IgD-negative memory B cell (primary cell): ENCODE measurements at regions not wholly inside any gene's neighbourhood (a gene's known extent, or its start where the extent isn't known, plus 50 kb on each side); places are given as distances from the start of the nearest gene placed in this dataset.

Experiments used
- H3K27ac Mint-ChIP-seq, 3 donors: one replicate each; pipeline ENCODE4 v1.8.0; 2020 to 2022; ENCODE audit warnings: mild to moderate bottlenecking in 3 of 3, mixed read lengths in 3 of 3, moderate library complexity in 1 of 3
- H3K27me3 Mint-ChIP-seq: one replicate; pipeline ENCODE4 v1.8.0; 2021; ENCODE audit warnings: mixed read lengths
- H3K36me3 Mint-ChIP-seq: one replicate; pipeline ENCODE4 v1.8.0; 2020; ENCODE audit warnings: mild to moderate bottlenecking, mixed read lengths
- H3K4me1 Mint-ChIP-seq, 3 donors: one replicate each; pipeline ENCODE4 v1.8.0; 2020 to 2022; ENCODE audit warnings: mixed read lengths in 3 of 3, mild to moderate bottlenecking in 1 of 3
- H3K4me3 Mint-ChIP-seq, 4 donors: one replicate each; pipeline ENCODE4 v1.8.0; 2020 to 2022; ENCODE audit warnings: mild to moderate bottlenecking in 4 of 4, mixed read lengths in 4 of 4, moderate library complexity in 3 of 4
- H3K9me3 Mint-ChIP-seq, 3 donors: one replicate each; pipeline ENCODE4 v1.8.0; 2020 to 2021; ENCODE audit warnings: mixed read lengths in 3 of 3, mild to moderate bottlenecking in 1 of 3

DNA sequence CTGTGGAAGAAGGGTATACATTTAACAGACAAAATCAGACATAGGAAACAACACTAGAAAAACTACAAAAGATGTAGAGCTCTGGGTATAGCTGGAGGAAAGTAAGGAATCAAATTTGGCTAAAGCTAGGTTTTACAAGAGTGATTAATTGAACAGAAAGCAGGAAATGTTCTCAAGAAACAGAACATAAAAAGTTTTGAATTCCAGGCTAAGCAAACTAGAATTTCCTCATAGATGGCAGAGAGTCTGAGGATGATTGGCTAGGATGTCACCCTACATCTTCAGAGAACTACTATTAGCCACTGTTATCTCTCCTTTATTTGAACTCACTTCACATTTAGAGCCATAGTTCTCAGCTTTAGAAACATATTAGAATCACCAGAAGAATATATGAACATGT, 502.1 kb upstream of the PAPPA start:
- Mint-ChIP-seq H3K27me3 (no peaks in the 10 kb centered on the region), H3K27ac (no peak overlapping the region), H3K4me3 (no peak overlapping the region), H3K4me1 (no peaks in the 10 kb centered on the region), H3K9me3 (no peaks in the 10 kb centered on the region), H3K36me3 (no peaks in the 10 kb centered on the region)

DNA sequence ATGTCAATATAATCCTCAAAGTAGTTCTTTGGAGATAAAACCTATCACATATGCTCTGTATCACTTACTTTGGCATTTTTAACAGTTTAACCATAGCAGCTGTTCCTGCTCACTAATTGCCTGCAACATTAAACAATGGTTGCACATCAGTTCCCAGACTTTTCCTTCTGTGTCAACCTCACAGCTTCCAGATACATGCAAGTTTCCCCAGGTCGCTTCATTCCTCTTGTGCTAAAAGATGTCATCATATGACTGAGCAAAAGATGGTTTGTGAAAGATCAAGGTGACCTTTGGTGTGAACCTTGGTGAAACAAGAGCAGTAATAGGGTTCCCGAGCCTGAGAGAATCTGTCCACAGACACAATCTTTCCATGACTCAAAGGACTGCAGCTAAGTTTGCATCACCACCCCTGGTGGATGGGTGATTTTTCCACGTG, 500.4 kb upstream of the PAPPA start:
- H3K27ac Mint-ChIP-seq = no peak overlapping the region
- no peaks in the 10 kb centered on the region for H3K4me1 Mint-ChIP-seq
- no peak overlapping the region for H3K4me3 Mint-ChIP-seq

DNA sequence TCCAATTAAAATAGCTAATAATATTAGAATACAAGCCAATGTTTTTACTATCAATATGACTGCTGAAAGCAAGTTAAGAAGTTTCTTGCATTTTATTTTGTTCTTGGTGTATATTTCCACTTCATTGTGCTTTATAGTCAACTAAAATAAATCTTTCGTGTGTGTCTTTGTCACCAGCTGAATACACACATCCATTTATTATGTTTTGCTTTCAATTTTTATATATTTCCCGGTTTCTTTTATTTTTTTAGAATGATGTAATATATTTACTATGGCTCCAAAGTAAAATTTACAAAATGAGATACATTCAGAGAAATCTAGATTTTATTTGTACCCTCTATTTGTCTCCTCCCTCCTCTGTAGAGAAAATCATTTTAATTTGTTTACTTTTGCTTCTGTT, 495.9 kb upstream of the PAPPA start:
- no peaks in the 10 kb centered on the region for H3K9me3 Mint-ChIP-seq
- no peaks in the 10 kb centered on the region for H3K4me1 Mint-ChIP-seq
- H3K4me3 Mint-ChIP-seq = no peak overlapping the region
- H3K27me3 Mint-ChIP-seq = peaks cover 3% of the 10 kb centered on the region
- no peak overlapping the region for H3K27ac Mint-ChIP-seq
- no peaks in the 10 kb centered on the region for H3K36me3 Mint-ChIP-seq

More for the DNA sequence above, 500.4 kb upstream of the PAPPA start:
- Mint-ChIP-seq H3K36me3 (no peaks in the 10 kb centered on the region), H3K9me3 (no peaks in the 10 kb centered on the region), H3K27me3 (no peaks in the 10 kb centered on the region)

DNA sequence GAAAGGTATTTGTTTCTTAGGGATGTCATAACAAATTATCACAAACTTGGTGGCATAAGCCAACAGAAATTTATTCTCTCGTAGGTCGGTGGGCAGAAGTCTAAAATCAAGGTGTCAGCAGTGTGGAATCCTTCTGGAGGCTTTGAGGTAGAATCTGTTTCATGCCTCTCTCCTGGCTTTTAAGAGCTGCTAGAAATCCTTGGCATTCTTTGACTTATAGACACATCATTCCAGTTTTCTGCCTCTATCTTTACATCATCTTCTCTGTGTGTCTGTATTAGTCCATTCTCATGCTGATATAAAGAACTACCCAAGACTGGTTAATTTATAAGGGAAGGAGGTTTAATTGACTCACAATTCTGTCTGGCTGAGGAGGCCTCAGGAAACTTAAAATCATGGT, 488.1 kb upstream of the PAPPA start:
- no peaks in the 10 kb centered on the region for H3K36me3 Mint-ChIP-seq
- peaks cover 0 to 4% (median 4%) of the 10 kb centered on the region in 3 donors for H3K9me3 Mint-ChIP-seq
- no peaks in the 10 kb centered on the region for H3K27me3 Mint-ChIP-seq
- no peaks in the 10 kb centered on the region for H3K4me1 Mint-ChIP-seq
- H3K4me3 Mint-ChIP-seq = no peak overlapping the region
- H3K27ac Mint-ChIP-seq = no peak overlapping the region

DNA sequence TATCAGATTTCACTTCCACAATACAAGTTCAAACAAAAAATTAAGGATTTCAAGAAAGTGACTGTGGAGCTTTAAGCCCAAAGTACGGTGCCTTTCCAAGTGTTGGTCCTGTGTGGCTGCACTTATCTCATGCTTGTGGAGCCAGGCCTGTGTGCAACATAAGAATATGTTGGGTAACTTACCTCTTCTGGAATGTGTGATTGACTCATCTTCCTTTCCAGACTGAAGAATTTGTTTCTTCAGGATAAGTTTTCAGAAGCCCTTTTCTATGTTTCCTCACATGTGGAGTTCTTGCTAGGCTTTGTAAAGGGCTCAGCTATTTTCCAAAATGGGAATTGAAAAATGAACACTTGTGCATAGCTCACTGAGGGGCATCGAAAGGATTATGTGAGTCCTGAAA, 485.1 kb upstream of the PAPPA start:
- no peaks in the 10 kb centered on the region for H3K27me3 Mint-ChIP-seq
- H3K27ac Mint-ChIP-seq = no peak overlapping the region
- H3K36me3 Mint-ChIP-seq = no peaks in the 10 kb centered on the region
- no peaks in the 10 kb centered on the region for H3K4me1 Mint-ChIP-seq
- peaks cover 0 to 6% (median 4%) of the 10 kb centered on the region in 3 donors for H3K9me3 Mint-ChIP-seq
- H3K4me3 Mint-ChIP-seq = no peak overlapping the region

DNA sequence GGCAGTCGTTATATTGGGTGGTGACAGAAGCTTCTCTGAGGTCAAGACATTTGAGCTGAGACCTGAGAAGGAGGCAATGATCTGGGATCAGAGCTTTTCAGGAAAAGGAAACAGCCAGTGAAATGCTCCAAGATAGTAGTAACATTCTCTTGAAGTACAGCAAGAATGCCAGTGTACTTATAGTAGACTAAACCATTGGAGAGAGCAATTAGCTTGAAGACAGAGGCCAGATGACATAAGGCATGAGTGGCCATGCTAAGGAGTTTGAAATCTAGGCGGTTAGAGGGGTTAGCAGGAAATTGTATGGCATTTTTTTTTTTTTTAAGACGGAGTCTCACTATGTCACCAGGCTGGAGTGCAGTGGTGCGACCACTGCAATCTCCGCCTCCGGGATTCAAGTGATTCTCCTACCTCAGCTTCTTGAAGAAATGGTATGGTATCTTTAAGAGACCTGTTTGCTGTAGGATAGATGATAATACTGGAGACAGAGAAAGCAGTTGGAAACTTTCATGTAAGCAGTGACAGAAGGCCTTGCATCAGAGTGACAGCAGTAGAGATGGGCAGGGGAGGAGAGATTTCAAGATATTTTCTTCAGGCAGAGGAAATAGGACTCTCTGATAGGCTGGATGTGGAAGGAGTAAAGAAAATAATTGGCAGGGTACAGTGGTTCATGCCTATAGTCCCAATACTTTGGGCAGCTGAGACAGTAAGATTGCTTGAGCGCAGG, 482.2 kb upstream of the PAPPA start:
- Mint-ChIP-seq H3K27ac (no peak overlapping the region), H3K27me3 (no peaks in the 10 kb centered on the region), H3K9me3 (peaks cover 0 to 6% (median 4%) of the 10 kb centered on the region in 3 donors), H3K36me3 (no peaks in the 10 kb centered on the region), H3K4me1 (no peaks in the 10 kb centered on the region), H3K4me3 (no peak overlapping the region)

DNA sequence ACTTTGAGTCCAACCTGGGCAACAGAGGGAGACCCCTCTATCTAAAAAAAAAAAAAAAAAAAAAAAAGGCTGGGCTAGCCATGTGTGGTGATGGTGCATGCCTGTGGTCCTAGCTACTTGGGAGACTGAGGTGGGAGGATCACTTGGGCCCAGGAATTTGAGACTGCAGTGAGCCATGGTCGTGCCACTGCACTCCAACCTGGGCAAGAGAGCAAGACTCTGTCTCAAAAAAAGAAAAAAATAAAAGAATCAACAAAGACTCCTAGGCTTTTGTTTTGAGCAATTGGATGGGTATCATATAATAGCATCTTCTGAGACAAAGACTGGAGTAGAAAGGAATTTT, 481.7 kb upstream of the PAPPA start:
- H3K4me3 Mint-ChIP-seq = no peak overlapping the region
- H3K4me1 Mint-ChIP-seq = no peaks in the 10 kb centered on the region
- H3K9me3 Mint-ChIP-seq = peaks cover 0 to 8% (median 8%) of the 10 kb centered on the region in 3 donors
- no peaks in the 10 kb centered on the region for H3K36me3 Mint-ChIP-seq
- no peaks in the 10 kb centered on the region for H3K27me3 Mint-ChIP-seq
- no peak overlapping the region for H3K27ac Mint-ChIP-seq

DNA sequence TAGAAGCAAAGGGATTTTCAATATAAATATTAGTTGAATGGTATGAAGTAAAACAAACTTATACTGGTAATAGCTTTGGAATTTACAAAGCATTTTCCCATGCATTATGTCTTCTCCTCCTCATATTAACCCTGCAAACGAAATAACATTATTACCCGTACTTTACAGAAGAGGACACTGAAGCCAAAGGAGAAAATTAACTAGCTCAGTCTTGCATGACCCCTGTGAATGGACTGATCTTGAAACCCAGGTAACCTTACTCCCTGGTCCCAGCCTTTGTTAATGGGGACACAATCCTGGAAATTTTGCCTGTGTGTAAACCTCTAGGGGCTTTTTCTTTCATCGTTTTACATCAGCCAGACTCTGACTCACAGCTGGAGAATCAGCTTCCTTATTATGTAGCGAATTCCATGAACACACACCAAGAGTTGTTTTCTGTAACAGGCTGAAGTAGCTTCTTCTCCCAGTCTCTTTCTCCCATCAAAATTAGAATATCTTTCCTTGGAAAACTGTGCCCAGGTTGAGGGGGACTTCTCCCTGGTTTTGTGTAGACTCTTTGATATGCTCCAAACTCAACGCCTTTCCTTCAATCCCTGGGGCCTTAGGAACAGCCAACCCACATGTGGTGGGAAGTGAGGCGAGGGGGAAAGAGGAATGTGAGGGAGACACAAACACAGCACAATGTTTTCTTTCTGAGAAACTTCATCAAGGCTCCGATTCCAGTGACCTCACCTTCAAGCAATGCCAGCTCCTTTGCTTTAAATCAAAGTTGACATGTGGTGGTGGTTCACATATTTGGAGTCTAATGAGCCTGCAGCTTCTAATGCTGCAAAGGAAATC, 480.9 kb upstream of the PAPPA start:
- H3K27ac Mint-ChIP-seq = no peak overlapping the region
- H3K4me1 Mint-ChIP-seq = no peaks in the 10 kb centered on the region
- no peaks in the 10 kb centered on the region for H3K27me3 Mint-ChIP-seq
- no peaks in the 10 kb centered on the region for H3K36me3 Mint-ChIP-seq
- H3K4me3 Mint-ChIP-seq = no peak overlapping the region
- peaks cover 0 to 14% (median 9%) of the 10 kb centered on the region in 3 donors for H3K9me3 Mint-ChIP-seq

DNA sequence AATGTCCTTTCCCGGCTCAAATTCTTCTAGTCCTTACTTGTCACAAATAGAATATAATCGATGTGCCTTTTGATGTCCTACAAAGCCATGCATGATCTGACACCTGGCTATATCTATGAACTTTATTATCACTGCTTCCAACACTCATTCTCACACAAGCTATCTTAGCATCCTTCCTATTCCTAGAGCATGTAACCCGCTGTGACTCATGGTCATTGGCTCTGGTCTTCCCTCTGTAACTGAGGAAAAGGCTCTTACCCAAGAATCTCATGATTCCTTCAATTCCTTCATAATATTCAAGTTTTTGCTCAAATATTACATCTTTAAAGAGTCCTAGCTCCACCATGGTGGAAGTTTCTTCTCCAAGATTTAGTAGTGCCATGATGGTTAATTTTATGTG, 480.0 kb upstream of the PAPPA start:
- no peak overlapping the region for H3K27ac Mint-ChIP-seq
- H3K27me3 Mint-ChIP-seq = no peaks in the 10 kb centered on the region
- H3K4me1 Mint-ChIP-seq = no peaks in the 10 kb centered on the region
- H3K36me3 Mint-ChIP-seq = no peaks in the 10 kb centered on the region
- peaks cover 0 to 14% (median 7%) of the 10 kb centered on the region in 3 donors for H3K9me3 Mint-ChIP-seq
- H3K4me3 Mint-ChIP-seq = no peak overlapping the region

DNA sequence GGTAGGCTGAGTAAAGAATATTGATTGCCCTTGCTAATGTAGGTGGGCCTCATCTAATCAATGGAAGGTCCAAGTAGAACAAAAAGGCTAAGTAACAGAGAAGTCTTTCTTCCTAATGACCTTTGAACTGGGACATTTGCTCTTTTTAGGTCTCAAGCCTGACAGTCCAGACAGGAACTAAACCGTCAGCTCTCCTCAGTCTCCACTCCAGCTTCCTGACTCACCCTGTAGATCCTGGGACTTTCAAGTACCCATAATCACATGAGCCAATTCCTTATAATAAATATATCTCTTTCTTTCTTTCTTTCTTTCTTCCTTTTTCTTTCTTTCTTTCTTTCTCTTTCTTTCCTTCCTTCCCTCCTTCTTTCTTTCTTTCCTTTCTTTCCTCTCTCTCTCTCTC, 479.5 kb upstream of the PAPPA start:
- Mint-ChIP-seq H3K27ac (no peak overlapping the region), H3K4me3 (no peak overlapping the region), H3K4me1 (no peaks in the 10 kb centered on the region), H3K27me3 (no peaks in the 10 kb centered on the region), H3K9me3 (peaks cover 0 to 14% (median 7%) of the 10 kb centered on the region in 3 donors), H3K36me3 (no peaks in the 10 kb centered on the region)

DNA sequence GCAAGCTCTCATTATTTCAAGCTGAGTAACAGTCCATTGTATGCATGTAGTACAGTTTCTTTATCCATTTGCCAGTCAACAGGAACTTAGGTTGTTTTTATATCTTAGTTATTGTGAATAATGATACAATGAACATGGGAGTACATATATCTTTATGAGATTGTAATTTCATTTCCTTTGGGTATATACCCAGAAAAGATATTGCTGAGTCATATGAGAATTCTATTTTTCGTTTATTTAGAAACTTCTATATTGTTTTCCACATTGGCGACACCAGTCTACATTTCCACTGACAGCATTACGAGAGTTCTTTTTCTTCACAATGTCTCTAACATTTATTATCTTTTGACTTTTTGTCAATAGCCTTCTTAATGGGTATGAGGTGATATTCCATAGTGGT, 477.8 kb upstream of the PAPPA start:
- peaks cover 0 to 10% (median 7%) of the 10 kb centered on the region in 3 donors for H3K9me3 Mint-ChIP-seq
- H3K27ac Mint-ChIP-seq = no peak overlapping the region
- H3K4me1 Mint-ChIP-seq = no peaks in the 10 kb centered on the region
- no peaks in the 10 kb centered on the region for H3K36me3 Mint-ChIP-seq
- no peaks in the 10 kb centered on the region for H3K27me3 Mint-ChIP-seq
- no peak overlapping the region for H3K4me3 Mint-ChIP-seq

DNA sequence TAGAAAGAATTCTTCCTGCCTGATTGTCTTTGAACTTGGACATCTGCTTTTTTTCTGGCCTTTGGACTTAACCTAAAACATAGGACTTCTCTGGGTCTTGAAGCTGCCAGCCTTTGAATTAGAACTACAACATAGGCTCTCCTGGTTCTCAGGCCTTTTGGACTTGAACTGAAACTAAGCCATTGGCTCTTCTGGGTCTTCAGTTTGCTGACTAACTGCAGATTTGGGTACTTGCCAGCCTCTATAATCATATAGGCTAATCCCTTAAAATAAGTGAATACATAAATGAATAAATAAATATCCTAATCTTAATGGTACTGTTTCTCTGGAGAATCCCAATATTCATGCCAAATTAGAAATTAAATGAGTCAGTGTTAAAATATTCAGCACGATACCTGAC, 473.4 kb upstream of the PAPPA start:
- no peaks in the 10 kb centered on the region for H3K4me1 Mint-ChIP-seq
- H3K27ac Mint-ChIP-seq = no peak overlapping the region
- peaks cover 0 to 10% (median 9%) of the 10 kb centered on the region in 3 donors for H3K9me3 Mint-ChIP-seq
- H3K4me3 Mint-ChIP-seq = no peak overlapping the region
- no peaks in the 10 kb centered on the region for H3K36me3 Mint-ChIP-seq
- H3K27me3 Mint-ChIP-seq = no peaks in the 10 kb centered on the region

DNA sequence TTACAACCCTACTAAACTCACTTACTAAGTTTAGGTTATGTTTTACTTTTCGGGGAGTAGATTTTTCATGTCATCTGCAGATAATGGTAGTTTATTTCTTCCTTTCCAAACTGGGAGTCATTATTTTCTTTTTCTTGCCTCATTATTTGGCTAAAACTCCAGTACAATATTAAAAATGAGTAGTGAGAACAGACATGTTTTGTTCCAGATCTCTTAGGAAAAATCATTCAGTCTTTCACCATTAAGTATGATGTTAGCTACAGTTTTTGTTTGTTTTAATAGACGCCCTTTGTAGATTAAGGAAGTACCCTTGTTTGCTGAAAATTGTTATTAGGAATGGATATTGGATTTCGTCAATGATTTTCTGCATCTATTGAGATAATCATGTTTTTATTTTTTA, 472.0 kb upstream of the PAPPA start:
- Mint-ChIP-seq H3K4me1 (no peaks in the 10 kb centered on the region), H3K27ac (no peak overlapping the region), H3K36me3 (no peaks in the 10 kb centered on the region), H3K9me3 (peaks cover 0 to 9% (median 8%) of the 10 kb centered on the region in 3 donors), H3K4me3 (no peak overlapping the region), H3K27me3 (no peaks in the 10 kb centered on the region)

DNA sequence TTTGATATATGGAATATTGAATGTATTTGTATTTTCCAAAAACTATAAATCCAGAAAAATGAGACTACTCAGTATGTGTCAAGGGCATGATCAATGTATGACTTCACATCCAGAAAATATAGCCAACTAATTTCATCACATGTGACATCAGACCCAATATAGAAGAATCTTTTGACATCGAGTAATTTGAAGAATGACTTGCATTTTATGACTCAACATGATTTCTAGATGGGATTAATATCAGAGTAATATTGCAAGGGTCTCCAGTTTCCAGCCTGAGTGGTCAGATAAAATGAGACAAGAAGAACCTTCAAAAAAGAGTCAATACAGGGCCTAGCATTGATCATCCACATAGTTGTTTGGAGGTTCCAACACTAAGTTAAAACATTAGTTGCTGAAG, 467.5 kb upstream of the PAPPA start:
- H3K4me3 Mint-ChIP-seq = no peak overlapping the region
- H3K27ac Mint-ChIP-seq = no peak overlapping the region
- H3K9me3 Mint-ChIP-seq = peaks cover 0 to 4% (median 0%) of the 10 kb centered on the region in 3 donors
- H3K27me3 Mint-ChIP-seq = peaks cover 2% of the 10 kb centered on the region
- H3K36me3 Mint-ChIP-seq = no peaks in the 10 kb centered on the region
- H3K4me1 Mint-ChIP-seq = no peaks in the 10 kb centered on the region

DNA sequence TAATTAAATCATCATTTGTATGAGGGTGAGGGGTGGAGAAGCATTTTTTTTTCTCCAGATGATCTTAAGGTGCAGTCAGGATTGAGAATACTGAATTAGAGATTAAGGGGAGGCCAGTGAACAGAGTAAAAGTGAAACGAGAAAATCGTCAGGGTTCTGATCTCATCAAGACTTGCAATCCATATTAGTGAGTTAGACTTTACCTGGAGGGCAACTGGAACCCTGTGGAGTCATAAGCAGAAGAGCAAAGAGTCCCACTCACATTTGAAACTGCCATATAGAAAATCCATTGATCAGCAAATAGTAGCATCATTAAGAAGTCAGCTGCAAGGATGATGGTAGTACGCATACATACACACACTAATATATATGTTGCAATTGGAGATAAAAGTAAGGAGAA, 466.2 kb upstream of the PAPPA start:
- Mint-ChIP-seq H3K4me1 (no peaks in the 10 kb centered on the region), H3K27me3 (peaks cover 2% of the 10 kb centered on the region), H3K9me3 (peaks cover 0 to 4% (median 0%) of the 10 kb centered on the region in 3 donors), H3K27ac (no peak overlapping the region), H3K4me3 (no peak overlapping the region), H3K36me3 (no peaks in the 10 kb centered on the region)

DNA sequence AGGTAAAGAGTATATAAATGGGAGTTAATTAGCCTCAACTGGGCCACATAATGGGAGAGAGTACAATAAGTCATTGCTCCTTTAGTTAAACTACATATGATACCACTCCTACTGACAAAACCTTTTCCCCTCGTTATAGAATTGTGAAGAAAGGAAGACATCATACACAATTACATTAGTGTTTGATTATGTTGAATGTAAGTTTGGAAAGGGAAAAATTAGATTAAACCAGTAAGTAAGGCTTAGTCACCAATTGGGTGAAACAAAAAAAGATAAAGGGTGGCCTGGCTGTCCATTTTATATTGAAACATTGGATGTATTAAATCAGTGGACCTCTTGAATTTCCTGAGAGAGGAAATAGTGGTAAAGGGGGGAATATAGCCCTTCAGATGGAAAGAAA, 464.3 kb upstream of the PAPPA start:
- H3K4me1 Mint-ChIP-seq = no peaks in the 10 kb centered on the region
- H3K36me3 Mint-ChIP-seq = no peaks in the 10 kb centered on the region
- H3K9me3 Mint-ChIP-seq = peaks cover 0 to 4% (median 0%) of the 10 kb centered on the region in 3 donors
- H3K4me3 Mint-ChIP-seq = no peak overlapping the region
- H3K27ac Mint-ChIP-seq = no peak overlapping the region
- H3K27me3 Mint-ChIP-seq = peaks cover 6% of the 10 kb centered on the region
